ENCODE measurements at regions not wholly inside any gene's neighbourhood (a gene's known extent, or its start where the extent isn't known, plus 50 kb on each side); places are given as distances from the start of the nearest gene placed in this dataset.

DNA sequence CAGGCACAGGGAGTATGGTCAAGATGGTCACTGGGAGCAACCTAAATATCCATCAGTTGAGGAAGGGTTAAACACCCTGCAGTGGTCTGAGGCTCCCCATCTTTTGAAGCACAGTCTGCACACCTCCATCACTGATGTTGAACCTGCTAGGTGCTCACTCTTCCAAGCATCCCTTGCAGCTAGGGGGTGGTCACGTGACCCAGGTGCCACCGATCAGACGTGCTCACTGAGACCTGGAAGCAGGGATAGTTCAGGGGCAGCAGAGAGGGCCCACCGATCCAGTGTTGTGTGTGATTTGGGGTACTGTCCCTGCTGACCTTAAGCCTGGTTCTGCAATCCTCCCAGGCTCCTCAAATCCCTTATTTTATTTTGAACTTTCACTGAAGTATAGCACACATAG is 134.6 kb downstream of the CEBPB start:
- Histone ChIP-seq H3K9me1 (replicated peaks; ENCODE audit: control insufficient read depth, extremely low read depth, insufficient read depth, low read length) (no peaks in the 10 kb centered on the region), H3K4me1 (ENCODE audit: control insufficient read depth, extremely low read depth, insufficient read depth, low read length) (no peaks in the 10 kb centered on the region), H3K36me3 (ENCODE audit: control insufficient read depth in 2 of 2, extremely low read depth in 1 of 2, insufficient read depth in 2 of 2, low read length in 2 of 2) (no peaks in the 10 kb centered on the region), H3K9me3 (replicated peaks; ENCODE audit: control insufficient read depth, insufficient read depth, low read length) (no peaks in the 10 kb centered on the region), H3K79me2 (ENCODE audit: control insufficient read depth, insufficient read depth, low read length) (no peaks in the 10 kb centered on the region), H2AFZ (ENCODE audit: low read depth, low read length) (no peak overlapping the region), H3K4me2 (ENCODE audit: insufficient read depth, low read length) (no peak overlapping the region), H3K27ac (ENCODE audit: insufficient read depth, low read depth, low read length) (no peak overlapping the region), H3K4me3 (replicated peaks in 1 of 3; ENCODE audit: insufficient read depth in 1 of 3, low read depth in 1 of 3, low read length in 3 of 3) (no peak overlapping the region), H3K27me3 (ENCODE audit: control insufficient read depth in 2 of 2, insufficient read depth in 2 of 2, low read length in 2 of 2) (peaks cover 9 to 10% of the 10 kb centered on the region in 2 experiments), H3K9ac (replicated peaks; ENCODE audit: extremely low read depth, insufficient read depth, low read length) (no peak overlapping the region), H4K20me1 (replicated peaks; ENCODE audit: control insufficient read depth, extremely low read depth, insufficient read depth, low read length) (no peaks in the 10 kb centered on the region)
- dilution Hi-C loops (cut with MboI; ENCODE audit: extremely low pct_ligation_motif_present, low sequenced_read_pairs) (no loop called here), intact Hi-C loops (cut with micrococcal nuclease) (no loop called here)
- DNase-seq (ENCODE audit: low read depth, low spot score), result no peak
- FAIRE-seq, result no peak
- BruUV-seq (replicated peaks), result no TSS peak
- ChIA-PET POLR2A (no interaction called here), CTCF (no interaction called here)
- TF ChIP-seq MYC (IDR thresholded peaks at IDR 0.05; ENCODE audit: low read depth, low read length), result no peak
- TF ChIP-seq MAX (IDR thresholded peaks at IDR 0.05; ENCODE audit: insufficient read depth, insufficient read length), result no peak
- TF ChIP-seq EZH2 (IDR thresholded peaks at IDR 0.05; ENCODE audit: borderline replicate concordance, low read depth, low read length, severe bottlenecking), result no peak
- TF ChIP-seq, protein P1, sequence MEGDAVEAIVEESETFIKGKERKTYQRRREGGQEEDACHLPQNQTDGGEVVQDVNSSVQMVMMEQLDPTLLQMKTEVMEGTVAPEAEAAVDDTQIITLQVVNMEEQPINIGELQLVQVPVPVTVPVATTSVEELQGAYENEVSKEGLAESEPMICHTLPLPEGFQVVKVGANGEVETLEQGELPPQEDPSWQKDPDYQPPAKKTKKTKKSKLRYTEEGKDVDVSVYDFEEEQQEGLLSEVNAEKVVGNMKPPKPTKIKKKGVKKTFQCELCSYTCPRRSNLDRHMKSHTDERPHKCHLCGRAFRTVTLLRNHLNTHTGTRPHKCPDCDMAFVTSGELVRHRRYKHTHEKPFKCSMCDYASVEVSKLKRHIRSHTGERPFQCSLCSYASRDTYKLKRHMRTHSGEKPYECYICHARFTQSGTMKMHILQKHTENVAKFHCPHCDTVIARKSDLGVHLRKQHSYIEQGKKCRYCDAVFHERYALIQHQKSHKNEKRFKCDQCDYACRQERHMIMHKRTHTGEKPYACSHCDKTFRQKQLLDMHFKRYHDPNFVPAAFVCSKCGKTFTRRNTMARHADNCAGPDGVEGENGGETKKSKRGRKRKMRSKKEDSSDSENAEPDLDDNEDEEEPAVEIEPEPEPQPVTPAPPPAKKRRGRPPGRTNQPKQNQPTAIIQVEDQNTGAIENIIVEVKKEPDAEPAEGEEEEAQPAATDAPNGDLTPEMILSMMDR (IDR thresholded peaks at IDR 0.05; ENCODE audit: extremely low read depth in 1 of 2, insufficient read depth in 1 of 2, low read depth in 1 of 2, low read length in 2 of 2), result no peak
- TF ChIP-seq GATA2 (IDR thresholded peaks at IDR 0.05; ENCODE audit: insufficient read depth, insufficient read length, low read depth, low read length), result no peak
- TF ChIP-seq JUN (IDR thresholded peaks at IDR 0.05; ENCODE audit: borderline replicate concordance, insufficient read depth, insufficient read length, low read depth), result no peak
- no peak for TF ChIP-seq POLR2A (IDR thresholded peaks at IDR 0.05; ENCODE audit: low read depth, low read length)
- no peak for TF ChIP-seq FOS (IDR thresholded peaks at IDR 0.05; ENCODE audit: borderline replicate concordance, insufficient read depth, low read length)
- TF ChIP-seq POLR2AphosphoS5 (IDR thresholded peaks at IDR 0.05; ENCODE audit: insufficient read depth, low read depth, low read length), result no peak

Measured in endothelial cell of umbilical vein (primary cell).